Fibroblast of pulmonary artery (primary cell): ENCODE measurements at regions not wholly inside any gene's neighbourhood (a gene's known extent, or its start where the extent isn't known, plus 50 kb on each side); places are given as distances from the start of the nearest gene placed in this dataset.

Experiments used
- DNase-seq: peaks from one replicate; pipeline ENCODE4 v3.0.0-alpha.2; 2010; ENCODE audit warnings: low read depth
- H3K4me3 ChIP-seq: replicated peaks from 2 replicates; pipeline ENCODE4 v1.5.1; 2011; ENCODE audit warnings: low read depth, mild to moderate bottlenecking, control low read depth, low read length, moderate library complexity
- CTCF ChIP-seq: IDR thresholded peaks from 2 replicates; pipeline ENCODE4 v1.5.1; 2011; ENCODE audit warnings: mild to moderate bottlenecking, control low read depth, low read length, inconsistent platforms; ENCODE audit errors: missing control alignments

GRCh38 chr3:135458541-135459322 lies 506.8 kb upstream of the PPP2R3A start:
- no peak for TF ChIP-seq CTCF
- no peak for DNase-seq
- H3K4me3 ChIP-seq: no peak overlapping the region

GRCh38 chr3:135460273-135460672 lies 505.3 kb upstream of the PPP2R3A start:
- no peak overlapping the region for H3K4me3 ChIP-seq
- no peak for DNase-seq
- no peak for TF ChIP-seq CTCF

- H3K4me3 ChIP-seq: no peak overlapping the region
- TF ChIP-seq CTCF: no peak
- no peak for DNase-seq
Observed at GRCh38 chr3:135471911-135472310, 493.6 kb upstream of the PPP2R3A start.

- H3K4me3 ChIP-seq: no peak overlapping the region
- TF ChIP-seq CTCF: no peak
- DNase-seq: no peak
Observed at GRCh38 chr3:135473449-135473848, 492.1 kb upstream of the PPP2R3A start.

- no peak for DNase-seq
- no peak overlapping the region for H3K4me3 ChIP-seq
- no peak for TF ChIP-seq CTCF
Observed at GRCh38 chr3:135487261-135487660, 478.3 kb upstream of the PPP2R3A start.

- no peak for TF ChIP-seq CTCF
- DNase-seq: no peak
- no peak overlapping the region for H3K4me3 ChIP-seq
Observed at GRCh38 chr3:135490219-135490915, 475.2 kb upstream of the PPP2R3A start.
